NCI-H526 (cell line): ENCODE measurements at regions not wholly inside any gene's neighbourhood (a gene's known extent, or its start where the extent isn't known, plus 50 kb on each side); places are given as distances from the start of the nearest gene placed in this dataset.
"Not testable (repeated sequence)": the region's sequence is repeated elsewhere in the genome, so short reads cannot be mapped to it uniquely, and the experiment has no call there.

Source experiments
- DNase-seq, 2 experiments: peaks; one replicate each; lab custom pipeline; 2025; lab: John Stamatoyannopoulos, UW

- no peak for DNase-seq
Observed at GRCh38 chr4:162841753-162842152, 324.9 kb downstream of the NAF1 start.

- no peak for DNase-seq
Observed at GRCh38 chr4:162839814-162840213, 326.9 kb downstream of the NAF1 start.

GRCh38 chr4:162838671-162839070 is 328.0 kb downstream of the NAF1 start:
- no peak for DNase-seq

- no peak for DNase-seq
Observed at GRCh38 chr4:162837679-162838078, 329.0 kb downstream of the NAF1 start.

- no peak for DNase-seq
Observed at GRCh38 chr4:162837241-162837640, 329.4 kb downstream of the NAF1 start.

GRCh38 chr4:162836773-162837172 is 329.9 kb downstream of the NAF1 start:
- no peak for DNase-seq

- DNase-seq = not testable (repeated sequence)
Observed at GRCh38 chr4:162836258-162836657, 330.4 kb downstream of the NAF1 start.

GRCh38 chr4:162830899-162831298 is 335.8 kb downstream of the NAF1 start:
- no peak for DNase-seq

GRCh38 chr4:162817374-162817773 is 349.3 kb downstream of the NAF1 start:
- not testable (repeated sequence) for DNase-seq

GRCh38 chr4:162804351-162804924 is 362.3 kb downstream of the NAF1 start:
- DNase-seq = no peak

GRCh38 chr4:162803378-162803777 is 363.3 kb downstream of the NAF1 start:
- DNase-seq = no peak

GRCh38 chr4:162797108-162797507 is 369.6 kb downstream of the NAF1 start:
- no peak for DNase-seq

GRCh38 chr4:162793571-162793970 is 373.1 kb downstream of the NAF1 start:
- DNase-seq = no peak

GRCh38 chr4:162793004-162793403 is 373.7 kb downstream of the NAF1 start:
- DNase-seq = no peak

GRCh38 chr4:162791226-162791625 is 375.5 kb downstream of the NAF1 start:
- DNase-seq = no peak

GRCh38 chr4:162787120-162787519 is 379.6 kb downstream of the NAF1 start:
- no peak for DNase-seq

GRCh38 chr4:162782778-162783525 is 383.7 kb downstream of the NAF1 start:
- DNase-seq = no peak

GRCh38 chr4:162782096-162782777 is 384.5 kb downstream of the NAF1 start:
- no peak for DNase-seq

- DNase-seq = no peak
Observed at GRCh38 chr4:162770761-162771490, 395.8 kb downstream of the NAF1 start.

- DNase-seq = no peak
Observed at GRCh38 chr4:162767083-162767482, 399.6 kb downstream of the NAF1 start.

- no peak for DNase-seq
Observed at GRCh38 chr4:162761965-162762364, 404.7 kb downstream of the NAF1 start.

- DNase-seq = not testable (repeated sequence)
Observed at GRCh38 chr4:162740228-162740627, 426.5 kb downstream of the NAF1 start.

GRCh38 chr4:162739596-162739995 is 427.1 kb downstream of the NAF1 start:
- not testable (repeated sequence) for DNase-seq
